H7 (cell line): ENCODE measurements at regions not wholly inside any gene's neighbourhood (a gene's known extent, or its start where the extent isn't known, plus 50 kb on each side); places are given as distances from the start of the nearest gene placed in this dataset.

Experiments
- DNase-seq: peaks from one replicate; pipeline ENCODE4 v3.0.0; 2012
- H3K27me3 ChIP-seq: 2 replicates; pipeline ENCODE4 v1.6.0; 2011; ENCODE audit warnings: mild to moderate bottlenecking, low read length; ENCODE audit not compliant: control insufficient read depth, insufficient read depth
- H3K36me3 ChIP-seq: replicated peaks from 2 replicates; pipeline ENCODE4 v1.5.1; 2011; ENCODE audit warnings: low read length; ENCODE audit not compliant: control insufficient read depth, insufficient read depth
- H3K4me3 ChIP-seq: 2 replicates; pipeline ENCODE4 v1.5.1; 2011; ENCODE audit warnings: low read depth, mild to moderate bottlenecking, control low read depth, low read length, moderate library complexity; ENCODE audit not compliant: insufficient read depth

DNA sequence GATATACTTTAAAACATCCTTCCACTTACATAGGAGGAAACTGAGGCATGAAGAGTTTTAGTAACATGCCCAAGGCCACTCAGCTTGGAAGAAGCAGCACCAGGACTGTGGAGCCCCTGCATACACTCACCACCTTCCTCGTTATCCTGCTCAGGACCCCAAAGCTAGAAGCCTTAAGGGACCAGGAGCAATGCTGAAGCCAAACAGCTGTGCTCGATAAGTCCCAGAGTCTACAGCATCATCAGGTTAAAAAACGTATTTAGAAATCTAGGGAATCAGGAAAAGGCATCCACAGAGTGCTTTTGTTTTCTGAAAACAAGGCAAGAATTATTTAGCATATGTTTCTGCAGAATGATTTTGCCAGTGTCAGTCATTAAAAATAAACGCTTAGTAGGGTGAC is 301.7 kb upstream of the ESRRG start:
- Histone ChIP-seq H3K27me3 (no peaks in the 10 kb centered on the region), H3K36me3 (no peaks in the 10 kb centered on the region), H3K4me3 (no peak overlapping the region)
- DNase-seq: no peak

GRCh38 chr1:217021956-217022355 is 298.7 kb upstream of the ESRRG start:
- Histone ChIP-seq H3K27me3 (no peaks in the 10 kb centered on the region), H3K4me3 (no peak overlapping the region), H3K36me3 (no peaks in the 10 kb centered on the region)
- no peak for DNase-seq

- no peak overlapping the region for H3K4me3 ChIP-seq
- no peaks in the 10 kb centered on the region for H3K36me3 ChIP-seq
- no peak for DNase-seq
- no peaks in the 10 kb centered on the region for H3K27me3 ChIP-seq
These were observed 298.2 kb upstream of the ESRRG start for GRCh38 chr1:217021400-217021799.

GRCh38 chr1:217019475-217019874 is 296.2 kb upstream of the ESRRG start:
- H3K27me3 ChIP-seq: no peaks in the 10 kb centered on the region
- DNase-seq: no peak
- H3K4me3 ChIP-seq: no peak overlapping the region
- no peaks in the 10 kb centered on the region for H3K36me3 ChIP-seq

DNA sequence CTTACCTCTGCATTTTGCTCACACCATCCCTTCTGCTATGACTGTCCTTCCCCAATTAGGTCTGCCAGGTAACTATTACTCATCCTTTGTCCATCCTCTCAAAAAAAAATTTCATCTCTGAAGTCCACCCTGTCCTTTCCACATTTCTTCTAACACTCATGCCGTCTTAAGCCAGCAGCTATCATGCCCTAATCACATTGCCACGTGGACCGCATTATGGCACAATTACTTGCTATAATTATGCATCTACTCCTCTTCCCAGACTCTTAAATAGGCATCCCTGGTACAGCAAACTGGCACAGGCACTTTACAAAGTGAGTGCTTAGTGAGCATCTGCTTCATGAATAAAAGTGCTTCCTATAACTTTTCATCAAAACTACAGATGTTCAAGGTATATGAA is 295.4 kb upstream of the ESRRG start:
- no peak for DNase-seq
- Histone ChIP-seq H3K36me3 (no peaks in the 10 kb centered on the region), H3K27me3 (no peaks in the 10 kb centered on the region), H3K4me3 (no peak overlapping the region)

DNA sequence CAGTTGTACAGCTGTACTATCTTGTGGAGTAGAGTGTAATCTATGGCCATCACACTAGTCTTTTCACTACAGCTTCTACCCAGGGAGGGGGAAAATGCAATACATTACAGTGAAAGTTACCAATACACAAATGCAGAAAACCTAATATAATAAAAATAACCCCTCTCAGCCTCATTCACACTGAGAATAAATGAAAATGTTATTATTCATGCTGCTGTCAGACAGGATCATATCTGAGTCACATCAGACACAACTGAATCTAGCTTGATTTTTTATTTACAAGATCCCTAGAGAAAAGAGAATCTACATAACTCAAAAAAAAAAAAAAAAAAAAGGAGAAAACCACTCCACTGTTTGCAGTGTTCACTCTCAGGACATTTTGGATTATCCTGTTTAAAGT is 293.9 kb upstream of the ESRRG start:
- Histone ChIP-seq H3K36me3 (no peaks in the 10 kb centered on the region), H3K27me3 (no peaks in the 10 kb centered on the region), H3K4me3 (no peak overlapping the region)
- no peak for DNase-seq

- no peak for DNase-seq
- Histone ChIP-seq H3K36me3 (no peaks in the 10 kb centered on the region), H3K27me3 (no peaks in the 10 kb centered on the region), H3K4me3 (no peak overlapping the region)
These were observed 290.8 kb upstream of the ESRRG start for GRCh38 chr1:217014066-217014465.

- Histone ChIP-seq H3K36me3 (no peaks in the 10 kb centered on the region), H3K27me3 (no peaks in the 10 kb centered on the region), H3K4me3 (no peak overlapping the region)
- no peak for DNase-seq
These were observed 289.4 kb upstream of the ESRRG start for GRCh38 chr1:217012659-217013058.

DNA sequence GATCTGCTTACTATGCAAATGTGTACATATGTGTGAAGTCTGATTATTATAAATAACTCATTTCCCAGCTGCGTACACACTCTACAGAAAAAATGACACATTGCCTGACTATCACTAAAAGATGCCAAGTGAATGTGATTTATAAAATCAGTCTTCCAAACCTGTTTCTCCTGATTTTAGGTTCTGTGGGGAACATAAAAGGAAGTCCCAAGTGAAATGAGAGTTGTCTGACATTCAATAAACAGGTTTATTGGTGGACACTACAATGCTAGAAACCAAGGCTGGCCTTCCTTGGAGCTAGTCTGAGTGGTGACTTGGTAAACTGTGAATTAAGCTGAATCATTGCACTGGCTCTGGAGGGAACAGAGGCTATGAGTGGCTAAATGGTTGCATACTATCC is 287.9 kb upstream of the ESRRG start:
- H3K27me3 ChIP-seq: no peaks in the 10 kb centered on the region
- no peak for DNase-seq
- H3K4me3 ChIP-seq: no peak overlapping the region
- no peaks in the 10 kb centered on the region for H3K36me3 ChIP-seq

GRCh38 chr1:217010253-217010652 is 287.0 kb upstream of the ESRRG start:
- DNase-seq: no peak
- H3K4me3 ChIP-seq: no peak overlapping the region
- no peaks in the 10 kb centered on the region for H3K27me3 ChIP-seq
- no peaks in the 10 kb centered on the region for H3K36me3 ChIP-seq

- Histone ChIP-seq H3K27me3 (no peaks in the 10 kb centered on the region), H3K4me3 (no peak overlapping the region), H3K36me3 (no peaks in the 10 kb centered on the region)
- no peak for DNase-seq
These were observed 286.1 kb upstream of the ESRRG start for GRCh38 chr1:217009376-217009775.

GRCh38 chr1:217004776-217005436 is 281.7 kb upstream of the ESRRG start:
- Histone ChIP-seq H3K27me3 (no peaks in the 10 kb centered on the region), H3K4me3 (no peak overlapping the region), H3K36me3 (no peaks in the 10 kb centered on the region)
- DNase-seq: no peak

- H3K4me3 ChIP-seq: no peak overlapping the region
- H3K36me3 ChIP-seq: no peaks in the 10 kb centered on the region
- no peak for DNase-seq
- H3K27me3 ChIP-seq: no peaks in the 10 kb centered on the region
These were observed 280.1 kb upstream of the ESRRG start for GRCh38 chr1:217003355-217003754.

- H3K36me3 ChIP-seq: no peaks in the 10 kb centered on the region
- no peaks in the 10 kb centered on the region for H3K27me3 ChIP-seq
- no peak for DNase-seq
- no peak overlapping the region for H3K4me3 ChIP-seq
These were observed 274.6 kb upstream of the ESRRG start for GRCh38 chr1:216997831-216998230.

DNA sequence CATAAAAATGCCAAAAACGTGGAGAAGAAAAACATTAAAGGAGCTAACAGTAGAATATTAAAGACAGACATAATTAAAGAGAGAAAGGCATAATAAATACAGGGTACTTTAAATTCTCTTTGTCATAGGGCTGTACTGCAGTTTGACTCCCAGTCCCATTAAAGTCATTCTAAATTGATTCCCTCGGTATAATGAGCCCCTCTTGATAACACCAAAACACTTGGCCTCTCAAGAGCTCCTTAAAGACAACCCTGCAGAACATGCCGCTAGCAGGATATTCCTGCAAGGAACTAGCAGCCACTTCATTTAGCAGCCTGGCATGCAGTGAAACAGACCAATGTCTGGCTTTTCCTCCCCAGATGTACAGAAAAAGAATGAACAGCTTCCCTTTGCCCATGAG is 273.8 kb upstream of the ESRRG start:
- Histone ChIP-seq H3K36me3 (no peaks in the 10 kb centered on the region), H3K4me3 (no peak overlapping the region), H3K27me3 (no peaks in the 10 kb centered on the region)
- no peak for DNase-seq

DNA sequence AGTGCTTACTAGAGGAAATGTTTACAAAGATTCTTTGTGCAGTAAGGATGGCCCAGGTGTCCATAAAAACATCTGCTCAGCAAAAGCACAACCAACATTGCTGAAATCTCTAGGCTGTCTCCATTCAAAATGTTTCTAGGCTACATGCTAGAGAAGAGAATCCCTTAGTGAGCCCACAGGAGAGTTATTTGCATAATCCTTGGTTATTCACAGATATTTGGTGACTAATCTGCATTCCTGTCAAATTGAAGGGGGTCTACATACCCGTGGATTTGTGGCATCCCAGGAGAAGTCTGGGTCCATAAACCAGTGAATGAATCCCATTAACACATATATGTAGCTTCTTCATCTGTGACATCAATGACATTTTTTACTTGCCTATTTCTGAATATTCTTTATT is 261.3 kb upstream of the ESRRG start:
- Histone ChIP-seq H3K4me3 (no peak overlapping the region), H3K27me3 (no peaks in the 10 kb centered on the region), H3K36me3 (no peaks in the 10 kb centered on the region)
- DNase-seq: peak; percentile 5
